ENCODE measurements at regions not wholly inside any gene's neighbourhood (a gene's known extent, or its start where the extent isn't known, plus 50 kb on each side); places are given as distances from the start of the nearest gene placed in this dataset.
"Not testable (repeated sequence)": the region's sequence is repeated elsewhere in the genome, so short reads cannot be mapped to it uniquely, and the experiment has no call there.

- DNase-seq = no peak
- Histone ChIP-seq H3K9me3 (no peaks in the 10 kb centered on the region), H3K36me3 (no peaks in the 10 kb centered on the region), H3K27me3 (no peaks in the 10 kb centered on the region), H3K4me3 (no peak overlapping the region), H3K4me1 (peaks cover 0 to 9% (median 2%) of the 10 kb centered on the region in 4 donors), H3K27ac (no peak overlapping the region)
- intact Hi-C loops (cut with DNase I) = no loop called here
- ATAC-seq = no peak
- TF ChIP-seq POLR2A (IDR thresholded peaks at IDR 0.05) (no peak), CTCF (IDR thresholded peaks at IDR 0.05) (no peak)
Observed at GRCh38 chr10:53357587-53357986, 585.0 kb upstream of the MBL2 start.

- WGBS (ENCODE audit: insufficient coverage, low coverage, low lambda C conversion rate, missing lambda C conversion rate) = 52% methylated on average over 3 of the region's 3 CpGs
- Histone ChIP-seq H3K4me3 (no peak overlapping the region), H3K27ac (no peak overlapping the region), H3K27me3 (no peaks in the 10 kb centered on the region), H3K36me3 (no peaks in the 10 kb centered on the region), H3K9me3 (no peaks in the 10 kb centered on the region), H3K4me1 (peaks cover 0 to 5% (median 2%) of the 10 kb centered on the region in 4 donors)
- intact Hi-C loops (cut with DNase I) = no loop called here
- DNase-seq (no peak), ATAC-seq (no peak)
- no peak for TF ChIP-seq CTCF (IDR thresholded peaks at IDR 0.05)
- no peak for TF ChIP-seq POLR2A (IDR thresholded peaks at IDR 0.05)
Observed at GRCh38 chr10:53356616-53357349, 584.2 kb upstream of the MBL2 start.

GRCh38 chr10:53342531-53342930 lies 569.9 kb upstream of the MBL2 start:
- H3K27ac ChIP-seq; H3K36me3 ChIP-seq; DNase-seq; intact Hi-C loops (cut with DNase I); H3K4me3 ChIP-seq; H3K4me1 ChIP-seq; H3K27me3 ChIP-seq; H3K9me3 ChIP-seq; ATAC-seq: not testable (repeated sequence)
- 61% methylated on average over 3 of the region's 7 CpGs for WGBS (ENCODE audit: insufficient coverage, low coverage, low lambda C conversion rate, missing lambda C conversion rate)

- H3K4me3 ChIP-seq; H3K27ac ChIP-seq; intact Hi-C loops (cut with DNase I); H3K4me1 ChIP-seq; H3K36me3 ChIP-seq; H3K27me3 ChIP-seq; DNase-seq; ATAC-seq; H3K9me3 ChIP-seq: not testable (repeated sequence)
- WGBS (ENCODE audit: insufficient coverage, low coverage, low lambda C conversion rate, missing lambda C conversion rate) = 50% methylated on average over 2 of the region's 2 CpGs
Observed at GRCh38 chr10:53338199-53338598, 565.6 kb upstream of the MBL2 start.

- H3K4me3 ChIP-seq; H3K27me3 ChIP-seq; H3K27ac ChIP-seq; H3K9me3 ChIP-seq; ATAC-seq; H3K4me1 ChIP-seq; DNase-seq; intact Hi-C loops (cut with DNase I); H3K36me3 ChIP-seq: not testable (repeated sequence)
- 78% methylated on average over 5 of the region's 6 CpGs for WGBS (ENCODE audit: insufficient coverage, low coverage, low lambda C conversion rate, missing lambda C conversion rate)
Observed at GRCh38 chr10:53335803-53336422, 563.3 kb upstream of the MBL2 start.

- Histone ChIP-seq H3K36me3 (no peaks in the 10 kb centered on the region), H3K4me3 (no peak overlapping the region), H3K27me3 (no peaks in the 10 kb centered on the region), H3K9me3 (no peaks in the 10 kb centered on the region), H3K4me1 (no peaks in the 10 kb centered on the region), H3K27ac (no peak overlapping the region)
- no peak for DNase-seq
- intact Hi-C loops (cut with DNase I) = no loop called here
- TF ChIP-seq POLR2A (IDR thresholded peaks at IDR 0.05) = no peak
- TF ChIP-seq CTCF (IDR thresholded peaks at IDR 0.05) = no peak
- ATAC-seq = no peak
Observed at GRCh38 chr10:53331460-53331859, 558.9 kb upstream of the MBL2 start.

- H3K27me3 ChIP-seq; H3K4me1 ChIP-seq; DNase-seq; H3K9me3 ChIP-seq; H3K36me3 ChIP-seq; ATAC-seq; H3K27ac ChIP-seq; intact Hi-C loops (cut with DNase I); H3K4me3 ChIP-seq: not testable (repeated sequence)
- WGBS (ENCODE audit: insufficient coverage, low coverage, low lambda C conversion rate, missing lambda C conversion rate) = 46% methylated on average over 10 of the region's 10 CpGs
Observed at GRCh38 chr10:53326401-53327305, 554.1 kb upstream of the MBL2 start.
